ENCODE measurements at regions not wholly inside any gene's neighbourhood (a gene's known extent, or its start where the extent isn't known, plus 50 kb on each side); places are given as distances from the start of the nearest gene placed in this dataset.
A peak's percentile ranks its signal among the peaks of the same experiment; 100 is the strongest.

DNA sequence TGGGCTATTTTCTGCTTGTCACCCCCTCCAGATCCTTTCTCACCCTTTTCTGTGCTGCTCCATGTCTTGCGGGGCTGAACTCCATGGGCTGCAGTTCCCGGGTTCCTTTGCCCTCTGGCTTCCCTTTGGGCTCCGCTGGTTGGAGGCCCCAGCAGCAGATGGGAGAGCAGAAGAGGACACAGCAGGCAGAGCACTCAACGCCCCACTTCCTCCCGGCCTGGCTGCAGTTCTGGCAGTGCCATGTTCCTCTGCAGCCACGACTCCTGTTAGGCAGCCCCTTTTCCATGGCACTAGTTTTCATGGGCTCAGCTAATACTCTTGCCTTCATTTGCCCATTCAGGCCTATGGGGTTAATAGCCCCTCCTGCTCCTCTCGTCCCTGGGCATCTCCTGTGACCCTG is 127.1 kb downstream of the TENT5C start:
- Histone ChIP-seq H3K27ac (replicated peaks in 1 of 4) (no peak overlapping the region), H3K36me3 (no peaks in the 10 kb centered on the region), H3K27me3 (no peaks in the 10 kb centered on the region), H3K4me3 (no peak overlapping the region), H3K9me3 (peaks cover 0 to 9% (median 4%) of the 10 kb centered on the region in 4 donors), H3K4me1 (peaks cover 0 to 16% (median 12%) of the 10 kb centered on the region in 4 donors)
- intact Hi-C loops (cut with DNase I): no loop called here
- WGBS: 89% methylated on average over 7 of the region's 7 CpGs
- TF ChIP-seq POLR2AphosphoS5 (IDR thresholded peaks at IDR 0.05) (no peak), POLR2A (IDR thresholded peaks at IDR 0.05; ENCODE audit: low read depth) (no peak), CTCF (IDR thresholded peaks at IDR 0.05) (no peak), EP300 (IDR thresholded peaks at IDR 0.05) (no peak)
- DNase-seq (ENCODE audit: extremely low spot score): no peak

DNA sequence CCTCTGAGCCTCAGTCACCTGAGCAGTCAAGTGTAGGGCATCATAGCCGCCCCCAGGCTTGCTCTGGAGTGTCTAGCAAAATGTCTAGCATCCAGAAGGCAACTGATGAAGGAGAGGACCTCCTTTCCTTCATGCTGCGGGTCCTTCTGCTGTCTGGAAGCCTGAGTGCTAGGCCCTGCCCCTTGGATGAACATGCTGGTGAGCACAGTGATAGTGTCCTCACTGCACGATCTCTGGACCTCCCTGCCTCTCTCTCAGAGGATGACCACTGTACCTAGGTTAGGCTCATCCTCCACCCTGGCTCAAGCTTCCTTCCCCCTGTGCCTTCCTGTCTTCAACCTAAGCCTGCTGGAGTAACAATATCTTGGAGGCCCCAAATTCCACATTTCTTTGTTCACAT is 128.6 kb downstream of the TENT5C start:
- no peak for TF ChIP-seq EP300 (IDR thresholded peaks at IDR 0.05)
- TF ChIP-seq POLR2A (IDR thresholded peaks at IDR 0.05; ENCODE audit: low read depth): no peak
- TF ChIP-seq CTCF (IDR thresholded peaks at IDR 0.05): no peak
- no peak for TF ChIP-seq POLR2AphosphoS5 (IDR thresholded peaks at IDR 0.05)
- Histone ChIP-seq H3K27me3 (no peaks in the 10 kb centered on the region), H3K27ac (replicated peaks in 1 of 4) (peak overlapping the region; percentile 50 to 74 (median 64)), H3K9me3 (no peaks in the 10 kb centered on the region), H3K36me3 (no peaks in the 10 kb centered on the region), H3K4me3 (no peak overlapping the region), H3K4me1 (peaks cover 0 to 16% (median 12%) of the 10 kb centered on the region in 4 donors)
- WGBS: 92% methylated on average over 2 of the region's 3 CpGs
- intact Hi-C loops (cut with DNase I): no loop called here
- DNase-seq (ENCODE audit: extremely low spot score): no peak

DNA sequence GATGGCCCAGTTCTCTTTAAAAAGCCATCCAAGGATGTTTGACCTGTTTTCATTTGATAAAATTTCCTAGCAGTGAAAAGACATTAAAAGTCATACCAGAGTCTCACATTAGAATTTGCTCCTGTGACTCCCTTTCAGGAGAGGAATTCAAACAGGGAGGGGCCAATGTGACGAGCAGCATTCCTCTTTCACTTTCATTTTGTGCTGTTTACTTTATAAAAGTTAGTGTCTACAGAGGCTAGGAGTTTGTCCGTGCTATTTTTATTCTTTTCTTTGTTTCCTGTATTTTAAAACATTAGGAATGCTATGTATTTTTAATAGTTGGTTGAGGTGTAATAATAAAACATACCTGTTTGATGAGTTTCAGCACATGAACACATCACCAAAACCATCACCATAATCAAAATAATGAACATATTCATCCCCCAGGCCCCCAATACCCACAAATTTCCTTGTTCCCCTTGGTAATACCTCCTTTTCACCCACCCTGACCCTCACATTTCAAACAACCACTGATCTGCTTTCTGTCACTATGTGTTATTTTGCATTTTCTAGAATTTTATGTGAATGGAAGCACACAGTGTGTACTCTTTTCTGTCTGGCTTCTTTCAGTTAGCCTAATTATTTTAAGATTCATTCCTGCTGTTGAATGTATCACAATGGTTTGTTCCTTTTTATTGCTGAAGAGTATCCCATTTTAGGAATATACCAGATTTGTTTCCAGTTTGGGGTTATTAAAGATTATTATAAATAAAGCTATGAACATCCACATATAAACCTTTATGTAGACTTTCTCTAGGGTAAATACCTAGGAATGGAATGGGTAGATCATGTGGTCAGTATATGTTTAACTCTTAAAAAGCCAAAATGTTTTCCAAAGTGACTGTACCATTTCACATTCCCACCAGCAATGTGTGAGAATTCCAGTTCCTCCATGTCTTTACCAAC is 129.5 kb downstream of the TENT5C start:
- TF ChIP-seq POLR2AphosphoS5 (IDR thresholded peaks at IDR 0.05): no peak
- TF ChIP-seq POLR2A (IDR thresholded peaks at IDR 0.05; ENCODE audit: low read depth): no peak
- no peak for TF ChIP-seq CTCF (IDR thresholded peaks at IDR 0.05)
- no peak for TF ChIP-seq EP300 (IDR thresholded peaks at IDR 0.05)
- WGBS: 3% methylated on average over 2 of the region's 2 CpGs
- Histone ChIP-seq H3K27ac (replicated peaks in 1 of 4) (peak overlapping the region; percentile 50 to 74 (median 64)), H3K27me3 (no peaks in the 10 kb centered on the region), H3K9me3 (no peaks in the 10 kb centered on the region), H3K4me3 (peak overlapping the region; percentile 29 to 46 (median 37)), H3K4me1 (peaks cover 0 to 18% (median 13%) of the 10 kb centered on the region in 4 donors), H3K36me3 (no peaks in the 10 kb centered on the region)
- no peak for DNase-seq (ENCODE audit: extremely low spot score)
- intact Hi-C loops (cut with DNase I): no loop called here

- intact Hi-C loops (cut with DNase I): no loop called here
- no peak for TF ChIP-seq EP300 (IDR thresholded peaks at IDR 0.05)
- TF ChIP-seq POLR2AphosphoS5 (IDR thresholded peaks at IDR 0.05): no peak
- no peak for TF ChIP-seq CTCF (IDR thresholded peaks at IDR 0.05)
- no peak for TF ChIP-seq POLR2A (IDR thresholded peaks at IDR 0.05; ENCODE audit: low read depth)
- Histone ChIP-seq H3K27ac (replicated peaks in 1 of 4) (no peak overlapping the region), H3K27me3 (no peaks in the 10 kb centered on the region), H3K4me3 (no peak overlapping the region), H3K36me3 (no peaks in the 10 kb centered on the region), H3K4me1 (peaks cover 0 to 16% (median 10%) of the 10 kb centered on the region in 4 donors), H3K9me3 (no peaks in the 10 kb centered on the region)
- 94% methylated on average over 1 of the region's 1 CpG for WGBS
- no peak for DNase-seq (ENCODE audit: extremely low spot score)
Measured at GRCh38 chr1:117739504-117739903, 133.7 kb downstream of the TENT5C start.

All from esophagus muscularis mucosa (tissue), 4 donors.